ENCODE measurements at regions not wholly inside any gene's neighbourhood (a gene's known extent, or its start where the extent isn't known, plus 50 kb on each side); places are given as distances from the start of the nearest gene placed in this dataset.
A peak's percentile ranks its signal among the peaks of the same experiment; 100 is the strongest.
"Not testable (repeated sequence)": the region's sequence is repeated elsewhere in the genome, so short reads cannot be mapped to it uniquely, and the experiment has no call there.

GRCh38 chr22:25458631-25459030 is 105.8 kb upstream of the GRK3 start:
- not testable (repeated sequence) for H2BK120ac ChIP-seq (ENCODE audit: low read depth, low read length); H2AK5ac ChIP-seq (ENCODE audit: low read length, severe bottlenecking); H3K4me2 ChIP-seq (ENCODE audit: low read length, poor library complexity, severe bottlenecking); H3K4me1 ChIP-seq (ENCODE audit: control insufficient read depth, insufficient read depth, low read depth, low read length); H2BK12ac ChIP-seq (ENCODE audit: low read length in 2 of 2); H4K91ac ChIP-seq (ENCODE audit: low read length); H4K8ac ChIP-seq (ENCODE audit: low read length); H3K9ac ChIP-seq (ENCODE audit: low read length); H3K14ac ChIP-seq (ENCODE audit: low read length in 2 of 2); DNase-seq; H3K4me3 ChIP-seq (ENCODE audit: insufficient read depth in 1 of 2, low read depth in 1 of 2, low read length in 2 of 2); H2BK15ac ChIP-seq (ENCODE audit: low read depth, poor library complexity, severe bottlenecking); H3K23ac ChIP-seq (ENCODE audit: low read length in 2 of 2); H2BK5ac ChIP-seq (ENCODE audit: low read depth, low read length, poor library complexity, severe bottlenecking); H3K27ac ChIP-seq (ENCODE audit: low read length, poor library complexity, severe bottlenecking); H3K27me3 ChIP-seq (ENCODE audit: control insufficient read depth in 1 of 2, insufficient read depth in 1 of 2, low read length in 2 of 2); H2AFZ ChIP-seq (ENCODE audit: low read depth, low read length); H3K4ac ChIP-seq (ENCODE audit: low read depth in 1 of 2, low read length in 2 of 2); H3K9me3 ChIP-seq (ENCODE audit: control insufficient read depth, low read length); H3K18ac ChIP-seq (ENCODE audit: low read depth in 1 of 2, low read length in 2 of 2)
- H3K79me1 ChIP-seq (replicated peaks; ENCODE audit: low read length, poor library complexity, severe bottlenecking), result peaks cover 21% of the 10 kb centered on the region
- H3K36me3 ChIP-seq (ENCODE audit: control insufficient read depth in 1 of 2, insufficient read depth in 2 of 2, low read depth in 1 of 2, low read length in 2 of 2), result peaks cover 40 to 55% of the 10 kb centered on the region in 2 experiments
- WGBS, result 90% methylated on average over 1 of the region's 1 CpG

GRCh38 chr22:25460682-25461081 is 103.8 kb upstream of the GRK3 start:
- H3K18ac ChIP-seq (ENCODE audit: low read depth in 1 of 2, low read length in 2 of 2); H3K23ac ChIP-seq (ENCODE audit: low read length in 2 of 2); H2BK120ac ChIP-seq (ENCODE audit: low read depth, low read length); H3K14ac ChIP-seq (ENCODE audit: low read length in 2 of 2); H2BK12ac ChIP-seq (ENCODE audit: low read length in 2 of 2); H3K4me1 ChIP-seq (ENCODE audit: control insufficient read depth, insufficient read depth, low read depth, low read length); H3K9ac ChIP-seq (ENCODE audit: low read length); H3K27ac ChIP-seq (ENCODE audit: low read length, poor library complexity, severe bottlenecking); H4K91ac ChIP-seq (ENCODE audit: low read length); H3K27me3 ChIP-seq (ENCODE audit: control insufficient read depth in 1 of 2, insufficient read depth in 1 of 2, low read length in 2 of 2); H3K4me2 ChIP-seq (ENCODE audit: low read length, poor library complexity, severe bottlenecking); H3K4ac ChIP-seq (ENCODE audit: low read depth in 1 of 2, low read length in 2 of 2); H3K4me3 ChIP-seq (ENCODE audit: insufficient read depth in 1 of 2, low read depth in 1 of 2, low read length in 2 of 2); H2BK5ac ChIP-seq (ENCODE audit: low read depth, low read length, poor library complexity, severe bottlenecking); H2AK5ac ChIP-seq (ENCODE audit: low read length, severe bottlenecking); H2AFZ ChIP-seq (ENCODE audit: low read depth, low read length); H3K9me3 ChIP-seq (ENCODE audit: control insufficient read depth, low read length); DNase-seq; H4K8ac ChIP-seq (ENCODE audit: low read length); H2BK15ac ChIP-seq (ENCODE audit: low read depth, poor library complexity, severe bottlenecking): not testable (repeated sequence)
- 92% methylated on average over 2 of the region's 2 CpGs for WGBS
- peaks cover 17% of the 10 kb centered on the region for H3K79me1 ChIP-seq (replicated peaks; ENCODE audit: low read length, poor library complexity, severe bottlenecking)
- H3K36me3 ChIP-seq (ENCODE audit: control insufficient read depth in 1 of 2, insufficient read depth in 2 of 2, low read depth in 1 of 2, low read length in 2 of 2), result peaks cover 38 to 46% of the 10 kb centered on the region in 2 experiments

DNA sequence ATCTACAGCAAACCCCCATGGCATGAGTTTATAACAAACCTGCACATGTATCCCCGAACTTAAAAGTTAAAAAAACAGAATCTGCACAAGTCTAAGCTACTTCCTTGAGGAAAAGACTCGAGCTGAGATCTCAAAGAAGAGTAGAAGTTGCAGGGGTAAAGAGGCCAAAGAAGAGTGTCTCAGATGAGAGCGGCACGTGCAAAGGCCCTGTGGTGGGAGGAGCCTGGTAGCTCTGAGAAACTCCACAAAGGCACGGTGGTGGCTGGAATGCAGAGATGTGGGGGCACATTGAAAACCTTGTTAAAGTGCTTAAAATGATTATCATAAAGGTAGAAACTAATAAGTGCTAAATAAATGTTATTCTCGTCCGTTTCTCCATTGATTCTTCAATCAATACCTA is 103.2 kb upstream of the GRK3 start:
- no peak overlapping the region for H3K14ac ChIP-seq (ENCODE audit: low read length in 2 of 2)
- peaks cover 16% of the 10 kb centered on the region for H3K79me1 ChIP-seq (replicated peaks; ENCODE audit: low read length, poor library complexity, severe bottlenecking)
- no peak overlapping the region for H4K91ac ChIP-seq (ENCODE audit: low read length)
- H3K27ac ChIP-seq (ENCODE audit: low read length, poor library complexity, severe bottlenecking), result no peak overlapping the region
- no peak for DNase-seq
- no peak overlapping the region for H2AK5ac ChIP-seq (ENCODE audit: low read length, severe bottlenecking)
- no peak overlapping the region for H2BK5ac ChIP-seq (ENCODE audit: low read depth, low read length, poor library complexity, severe bottlenecking)
- no peak overlapping the region for H3K9ac ChIP-seq (ENCODE audit: low read length)
- no peak overlapping the region for H3K4me3 ChIP-seq (ENCODE audit: insufficient read depth in 1 of 2, low read depth in 1 of 2, low read length in 2 of 2)
- no peak overlapping the region for H3K18ac ChIP-seq (ENCODE audit: low read depth in 1 of 2, low read length in 2 of 2)
- no peak overlapping the region for H3K4me2 ChIP-seq (ENCODE audit: low read length, poor library complexity, severe bottlenecking)
- H4K8ac ChIP-seq (ENCODE audit: low read length), result no peak overlapping the region
- H3K23ac ChIP-seq (ENCODE audit: low read length in 2 of 2), result no peak overlapping the region
- no peaks in the 10 kb centered on the region for H3K27me3 ChIP-seq (ENCODE audit: control insufficient read depth in 1 of 2, insufficient read depth in 1 of 2, low read length in 2 of 2)
- H2BK12ac ChIP-seq (ENCODE audit: low read length in 2 of 2), result no peak overlapping the region
- no peak overlapping the region for H3K4ac ChIP-seq (ENCODE audit: low read depth in 1 of 2, low read length in 2 of 2)
- no peaks in the 10 kb centered on the region for H3K9me3 ChIP-seq (ENCODE audit: control insufficient read depth, low read length)
- WGBS, result 88% methylated on average over 5 of the region's 7 CpGs
- H2AFZ ChIP-seq (ENCODE audit: low read depth, low read length), result no peak overlapping the region
- H2BK15ac ChIP-seq (ENCODE audit: low read depth, poor library complexity, severe bottlenecking), result no peak overlapping the region
- H3K4me1 ChIP-seq (ENCODE audit: control insufficient read depth, insufficient read depth, low read depth, low read length), result no peaks in the 10 kb centered on the region
- no peak overlapping the region for H2BK120ac ChIP-seq (ENCODE audit: low read depth, low read length)
- peaks cover 40 to 45% of the 10 kb centered on the region in 2 experiments for H3K36me3 ChIP-seq (ENCODE audit: control insufficient read depth in 1 of 2, insufficient read depth in 2 of 2, low read depth in 1 of 2, low read length in 2 of 2)

- H3K4me1 ChIP-seq (ENCODE audit: control insufficient read depth, insufficient read depth, low read depth, low read length); H3K4me2 ChIP-seq (ENCODE audit: low read length, poor library complexity, severe bottlenecking); H3K27me3 ChIP-seq (ENCODE audit: control insufficient read depth in 1 of 2, insufficient read depth in 1 of 2, low read length in 2 of 2); H2AK5ac ChIP-seq (ENCODE audit: low read length, severe bottlenecking); H2AFZ ChIP-seq (ENCODE audit: low read depth, low read length); H3K14ac ChIP-seq (ENCODE audit: low read length in 2 of 2); H2BK5ac ChIP-seq (ENCODE audit: low read depth, low read length, poor library complexity, severe bottlenecking); H3K23ac ChIP-seq (ENCODE audit: low read length in 2 of 2); H3K4ac ChIP-seq (ENCODE audit: low read depth in 1 of 2, low read length in 2 of 2); H3K18ac ChIP-seq (ENCODE audit: low read depth in 1 of 2, low read length in 2 of 2); H3K9ac ChIP-seq (ENCODE audit: low read length); H3K27ac ChIP-seq (ENCODE audit: low read length, poor library complexity, severe bottlenecking); H3K4me3 ChIP-seq (ENCODE audit: insufficient read depth in 1 of 2, low read depth in 1 of 2, low read length in 2 of 2); H4K91ac ChIP-seq (ENCODE audit: low read length); H2BK12ac ChIP-seq (ENCODE audit: low read length in 2 of 2); H2BK15ac ChIP-seq (ENCODE audit: low read depth, poor library complexity, severe bottlenecking); H3K9me3 ChIP-seq (ENCODE audit: control insufficient read depth, low read length); H2BK120ac ChIP-seq (ENCODE audit: low read depth, low read length): not testable (repeated sequence)
- WGBS, result 26% methylated on average over 10 of the region's 15 CpGs
- H3K36me3 ChIP-seq (ENCODE audit: control insufficient read depth in 1 of 2, insufficient read depth in 2 of 2, low read depth in 1 of 2, low read length in 2 of 2), result peaks cover 37 to 38% of the 10 kb centered on the region in 2 experiments
- H4K8ac ChIP-seq (ENCODE audit: low read length), result peak overlapping the region; percentile 88
- H3K79me1 ChIP-seq (replicated peaks; ENCODE audit: low read length, poor library complexity, severe bottlenecking), result peaks cover 12% of the 10 kb centered on the region
- DNase-seq, result peak; percentile 73
Measured at GRCh38 chr22:25462474-25463346, 101.8 kb upstream of the GRK3 start.
